Muscle of back (tissue), 3 donors: ENCODE measurements at regions not wholly inside any gene's neighbourhood (a gene's known extent, or its start where the extent isn't known, plus 50 kb on each side); places are given as distances from the start of the nearest gene placed in this dataset.
A peak's percentile ranks its signal among the peaks of the same experiment; 100 is the strongest.

Experiments used
- DNase-seq, 3 donors: peaks; one replicate each; pipeline versions ENCODE4 v3.0.0 to v3.0.0-alpha.2; 2013

DNA sequence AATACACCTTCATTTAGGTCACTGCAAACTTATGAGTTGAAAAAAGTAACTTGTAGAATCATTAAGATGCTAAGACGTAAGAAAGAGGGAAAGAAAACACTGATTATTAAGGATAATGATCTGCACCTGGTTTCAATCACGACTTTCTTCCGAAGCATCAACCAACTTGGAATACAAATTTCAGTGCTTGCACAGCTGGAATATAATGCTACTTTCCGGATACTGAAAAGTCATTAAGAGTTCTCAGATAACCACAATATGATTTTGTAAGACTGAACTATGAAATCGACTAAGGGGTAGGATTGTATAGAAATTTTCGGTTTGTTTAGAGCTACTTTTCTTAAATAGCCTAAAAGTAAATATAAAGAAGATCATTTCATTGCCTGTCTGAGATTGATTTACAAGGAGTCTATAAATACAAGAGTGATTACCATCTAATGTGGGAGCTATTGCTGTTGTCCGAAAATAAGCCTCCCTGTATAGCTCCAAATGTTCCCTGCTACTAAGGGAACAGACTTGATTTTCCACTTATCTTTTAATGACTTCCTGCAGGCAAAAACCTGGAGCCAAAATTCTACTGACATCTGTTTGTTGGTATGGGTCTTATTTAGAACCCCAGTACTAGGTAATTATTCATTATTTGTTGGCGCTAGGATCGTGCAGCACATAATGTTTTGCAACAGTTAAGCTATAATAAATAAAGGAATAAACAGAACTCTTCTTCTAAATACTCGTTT is 673.3 kb downstream of the KCNT2 start:
- peak; percentile 36 to 82 (median 70) for DNase-seq

DNA sequence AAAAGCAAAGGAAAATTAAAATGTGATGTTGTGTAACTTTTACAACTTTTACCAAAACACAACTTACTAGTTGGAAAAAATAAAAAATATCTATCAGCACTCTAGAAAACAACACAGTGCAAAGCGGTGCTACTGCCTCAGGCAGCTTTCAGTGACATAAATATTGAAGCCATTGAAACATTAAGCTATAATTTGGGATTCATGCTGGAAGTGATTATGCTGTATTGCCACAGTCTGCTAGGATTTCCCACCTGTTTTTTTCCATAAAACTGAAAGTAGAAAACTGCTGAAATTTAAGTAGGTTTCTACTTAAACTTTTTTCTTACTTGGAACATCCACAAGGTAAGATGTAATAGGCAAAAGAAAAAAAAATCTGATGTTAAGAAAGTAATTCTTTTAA is 674.4 kb downstream of the KCNT2 start:
- DNase-seq, result peak; percentile 6 to 44 (median 12)

DNA sequence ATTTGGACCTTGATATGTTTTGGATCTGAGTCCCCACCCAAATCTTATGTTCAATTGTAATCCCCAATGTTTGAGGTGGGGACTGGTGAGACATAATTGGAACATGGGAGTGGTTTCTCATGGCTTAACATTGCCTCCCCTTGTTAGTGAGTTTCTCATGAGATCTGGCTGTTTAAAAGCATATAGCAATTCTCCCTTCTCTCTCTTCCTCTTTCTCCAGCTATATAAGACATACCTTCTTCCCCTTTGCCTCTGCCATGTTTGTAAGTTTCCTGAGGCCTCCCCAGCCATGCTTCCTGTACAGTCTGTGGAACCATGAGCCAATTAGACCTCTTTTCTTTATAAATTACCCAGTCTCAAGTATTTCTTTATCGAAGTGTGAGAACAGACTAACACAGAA is 692.4 kb downstream of the KCNT2 start:
- no peak for DNase-seq

DNA sequence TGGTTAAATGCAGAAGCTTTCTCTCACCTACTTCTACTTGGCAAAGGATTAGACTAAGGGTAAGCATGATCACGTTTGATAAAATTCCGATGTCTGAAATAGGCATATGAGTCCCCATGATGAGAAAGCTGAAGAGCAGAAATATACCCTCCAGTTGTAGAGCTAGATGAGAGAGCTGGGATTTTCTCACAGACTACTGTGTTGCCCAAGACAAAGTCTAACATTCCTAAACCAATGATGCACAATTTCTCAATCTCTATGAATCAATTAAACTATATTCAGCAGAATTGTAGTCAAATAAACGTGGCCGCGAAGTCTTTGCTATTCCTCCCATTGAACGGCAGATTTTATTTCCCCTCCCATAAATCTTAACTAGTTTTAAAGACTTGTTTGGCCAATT is 699.2 kb downstream of the KCNT2 start:
- DNase-seq, result no peak

DNA sequence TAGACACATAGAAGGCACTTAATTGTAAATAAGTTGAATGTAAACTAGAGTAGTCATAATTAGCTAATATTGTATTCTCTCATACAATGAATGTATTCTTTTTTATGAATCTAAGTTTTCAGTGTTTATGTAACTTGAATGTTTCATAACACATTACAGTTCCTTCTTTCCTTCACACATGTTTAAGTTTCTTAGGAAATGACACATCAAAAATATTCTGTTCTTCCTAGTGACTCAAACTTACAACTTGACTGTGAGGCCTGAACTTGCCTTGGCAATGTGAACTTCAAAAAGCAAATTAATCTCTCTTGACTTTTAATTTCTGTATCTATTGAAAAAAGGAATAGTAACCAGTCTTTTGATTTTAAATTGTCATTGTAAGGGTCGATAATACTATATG is 700.1 kb downstream of the KCNT2 start:
- DNase-seq, result no peak

DNA sequence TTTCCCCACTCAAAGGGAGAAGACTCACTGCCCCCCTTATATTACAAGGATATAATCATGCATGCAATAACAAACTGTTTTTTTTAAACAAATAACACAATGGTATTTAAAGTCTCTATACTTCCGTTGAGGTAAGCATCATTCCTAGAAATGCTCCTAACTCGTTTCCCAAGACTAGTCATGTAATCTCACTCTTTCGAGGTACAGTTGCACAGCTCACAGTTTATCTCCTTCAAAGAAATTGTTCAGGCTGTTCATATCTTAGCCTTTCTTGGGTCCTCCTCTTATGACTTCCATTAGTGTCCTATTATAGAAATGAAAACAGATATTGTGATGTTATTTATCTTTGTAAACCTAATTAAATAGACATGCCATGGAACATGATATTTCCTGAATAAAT is 705.0 kb downstream of the KCNT2 start:
- no peak for DNase-seq

DNA sequence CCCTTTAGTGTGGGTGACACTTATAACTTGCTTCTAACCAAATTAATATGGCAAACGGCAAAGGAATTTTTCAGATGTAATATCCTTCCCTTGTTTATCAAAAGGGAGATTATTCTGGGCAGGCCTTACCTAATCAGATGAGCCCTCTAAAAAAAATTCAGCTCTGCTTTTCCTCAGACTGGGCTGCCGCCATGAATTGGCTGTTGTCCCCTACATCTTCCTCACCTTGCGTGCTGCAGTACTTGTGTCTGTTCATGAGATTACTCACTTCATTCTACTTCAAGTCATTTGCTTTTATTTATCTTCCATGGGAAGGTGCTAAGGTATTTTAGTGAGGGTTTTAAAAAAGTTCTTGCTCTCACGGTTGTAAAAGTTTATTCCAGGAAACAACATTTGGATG is 705.5 kb downstream of the KCNT2 start:
- no peak for DNase-seq

DNA sequence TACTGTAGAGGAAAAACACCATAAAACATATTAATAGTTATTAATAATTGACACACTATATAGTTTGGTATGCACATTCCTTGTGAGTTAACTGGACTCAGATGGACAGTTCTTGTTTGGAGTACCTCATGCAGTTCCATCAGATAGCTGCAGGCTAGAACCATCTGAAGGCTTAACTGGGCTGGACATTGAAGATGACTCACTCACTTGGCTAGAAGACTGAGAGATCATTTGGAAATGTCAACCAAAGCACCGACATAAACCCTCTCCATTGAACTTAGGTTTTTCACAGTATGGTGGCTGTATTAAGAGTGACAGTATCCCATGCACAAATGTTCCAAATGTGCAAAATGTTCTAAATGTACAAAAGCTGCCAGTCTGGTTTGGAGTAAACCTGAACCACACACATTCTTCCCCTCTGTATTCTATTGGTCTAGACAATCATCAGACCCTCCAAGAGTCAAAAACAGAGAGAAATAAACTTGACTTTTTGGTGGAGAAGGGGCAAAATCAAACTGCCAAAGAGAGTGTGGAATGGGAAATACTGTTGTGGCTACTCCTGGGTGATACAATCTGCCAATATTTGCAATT is 708.4 kb downstream of the KCNT2 start:
- no peak for DNase-seq

DNA sequence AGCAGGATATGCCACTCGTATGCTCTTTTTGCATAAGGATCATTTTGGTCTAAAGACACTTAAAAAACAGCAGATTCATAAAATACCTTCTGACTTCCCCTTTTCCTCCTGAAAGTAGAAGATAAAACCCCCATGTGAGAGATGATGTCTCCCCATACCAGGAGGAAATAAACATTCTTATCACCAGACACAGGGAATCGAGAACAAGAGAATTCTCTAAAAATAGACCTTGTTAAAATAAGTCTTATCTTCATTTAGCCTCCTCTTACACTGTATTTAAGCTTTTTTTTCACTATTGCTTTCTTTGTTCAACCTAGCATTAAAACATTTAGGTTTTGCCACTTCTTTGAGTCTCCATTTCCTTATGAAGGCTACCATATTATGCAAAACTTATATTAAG is 709.3 kb downstream of the KCNT2 start:
- DNase-seq, result no peak

DNA sequence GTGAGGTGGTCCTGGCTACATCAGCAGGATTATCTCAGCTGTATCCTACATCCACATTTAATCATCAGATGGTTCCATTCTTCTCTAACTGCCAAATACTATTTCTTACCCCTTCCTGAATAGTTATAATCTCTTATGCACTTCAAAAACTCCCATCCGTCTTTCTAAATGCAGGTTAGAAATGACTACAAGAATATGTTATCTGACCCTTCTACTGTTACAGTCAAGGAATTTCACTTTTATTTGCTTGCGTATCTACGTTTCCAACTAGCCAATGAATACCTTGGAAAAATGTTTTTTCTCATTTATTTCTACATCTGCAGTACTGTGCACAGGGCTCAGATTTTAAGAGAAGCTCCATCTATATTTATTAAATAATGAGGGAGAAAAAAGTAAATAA is 709.9 kb downstream of the KCNT2 start:
- DNase-seq, result no peak

DNA sequence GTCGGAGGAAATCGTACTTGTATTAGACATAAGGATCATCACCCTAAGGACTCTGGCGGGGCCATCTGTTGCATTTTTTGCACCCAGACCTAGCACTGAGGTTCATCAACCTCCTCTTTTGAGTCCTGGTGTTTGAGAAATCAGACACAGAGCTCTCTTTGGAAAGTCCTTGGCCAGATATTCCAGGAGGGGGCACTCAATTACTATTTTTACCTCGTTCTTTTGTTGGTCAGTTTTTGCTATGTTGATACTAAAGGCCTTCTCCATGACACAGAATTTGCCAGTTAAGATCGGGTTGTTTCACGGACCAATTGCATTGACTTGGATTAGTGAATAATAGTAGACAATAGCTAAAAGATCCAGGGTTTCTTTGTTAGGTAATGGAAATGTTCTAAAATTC is 711.2 kb downstream of the KCNT2 start:
- DNase-seq, result no peak

DNA sequence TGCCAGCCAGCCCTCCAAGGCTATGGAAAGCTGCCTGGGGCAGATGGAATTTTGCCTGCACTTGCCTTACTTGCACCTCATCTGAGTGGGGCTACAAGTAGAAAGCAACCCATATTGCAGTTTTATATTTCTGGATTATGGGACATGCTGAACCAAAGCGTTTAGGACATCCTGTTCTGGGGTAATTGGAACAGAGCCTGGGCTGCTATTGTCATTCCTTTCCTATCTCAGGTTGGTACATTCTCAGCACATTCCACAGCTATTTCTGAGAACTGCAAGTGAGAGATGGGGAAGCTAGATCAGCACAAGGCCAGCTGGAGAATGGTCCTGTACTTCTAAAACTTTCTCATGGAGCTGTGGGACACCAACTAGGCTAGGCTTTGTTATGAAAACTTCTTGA is 713.8 kb downstream of the KCNT2 start:
- DNase-seq, result no peak

DNA sequence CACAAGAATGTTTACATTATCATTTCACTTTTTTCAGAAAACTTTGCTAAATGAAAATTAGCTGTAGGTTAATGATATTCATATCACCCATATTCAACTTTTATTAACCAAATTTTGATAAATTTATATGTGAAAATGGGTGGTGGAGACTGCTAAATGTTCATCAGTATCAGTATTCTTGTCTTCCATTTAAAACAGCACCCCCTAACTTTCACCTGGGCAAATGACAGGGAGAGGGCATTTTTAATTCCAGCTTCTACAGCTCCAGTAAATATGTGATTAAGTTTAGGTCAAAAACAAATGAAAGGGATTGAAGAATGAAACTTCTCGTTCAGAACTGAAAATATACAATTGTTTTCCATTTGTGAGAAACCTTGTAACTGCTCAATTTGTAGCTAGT is 722.2 kb downstream of the KCNT2 start:
- DNase-seq, result no peak

DNA sequence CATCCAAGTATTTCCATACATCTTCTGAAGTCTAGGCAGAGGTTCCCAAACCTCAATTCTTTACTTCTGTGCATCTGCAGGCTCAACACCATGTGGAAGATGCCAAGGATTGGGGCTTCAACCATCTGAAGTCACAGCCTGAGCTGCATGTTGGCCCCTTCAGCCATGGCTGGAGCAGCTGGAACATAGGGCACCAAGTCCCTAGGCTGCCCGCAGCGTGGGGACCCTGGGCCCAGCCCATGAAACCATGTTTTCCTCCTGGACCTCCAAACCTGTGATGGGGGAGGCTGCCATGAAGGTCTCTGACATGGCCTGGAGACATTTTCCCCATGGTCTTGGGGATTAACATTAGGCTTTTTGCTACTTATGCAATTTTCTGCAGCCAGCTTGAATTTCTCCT is 729.8 kb downstream of the KCNT2 start:
- no peak for DNase-seq

DNA sequence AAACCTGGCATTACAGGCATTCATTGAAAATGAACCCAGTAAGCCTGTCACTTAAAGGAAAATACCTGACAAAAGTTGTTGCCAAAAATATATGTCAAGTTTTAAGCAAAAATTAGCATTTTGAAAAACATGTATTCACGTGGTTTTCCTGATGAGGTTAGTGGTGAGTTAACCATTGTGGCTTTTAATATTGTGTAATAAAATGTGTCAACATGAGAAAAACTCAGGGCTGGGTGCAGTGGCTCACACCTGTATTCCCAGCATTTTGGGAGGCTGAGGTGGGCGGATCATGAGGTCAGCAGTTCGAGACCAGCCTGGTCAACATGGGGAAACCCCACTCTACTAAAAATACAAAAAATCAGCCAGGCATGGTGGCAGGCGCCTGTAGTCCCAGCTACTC is 731.4 kb downstream of the KCNT2 start:
- no peak for DNase-seq

DNA sequence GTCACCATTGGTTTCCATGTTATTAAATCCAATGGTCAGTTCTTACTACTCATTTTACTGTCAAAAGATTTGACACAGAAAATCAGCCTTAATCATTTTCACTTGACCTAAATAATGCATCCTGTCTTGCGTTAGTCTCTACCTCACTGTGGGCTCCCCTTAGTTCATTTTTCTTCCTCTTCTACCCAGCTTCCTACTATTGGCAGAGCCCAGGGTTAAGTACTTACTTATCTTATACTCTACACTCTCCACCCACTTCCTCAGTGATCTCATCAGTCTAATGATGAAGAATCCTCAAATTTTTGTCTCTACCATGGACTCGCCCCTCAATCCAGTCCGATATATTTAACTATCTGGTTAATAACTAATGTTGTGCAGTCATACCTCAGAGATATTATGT is 735.9 kb downstream of the KCNT2 start:
- no peak for DNase-seq

DNA sequence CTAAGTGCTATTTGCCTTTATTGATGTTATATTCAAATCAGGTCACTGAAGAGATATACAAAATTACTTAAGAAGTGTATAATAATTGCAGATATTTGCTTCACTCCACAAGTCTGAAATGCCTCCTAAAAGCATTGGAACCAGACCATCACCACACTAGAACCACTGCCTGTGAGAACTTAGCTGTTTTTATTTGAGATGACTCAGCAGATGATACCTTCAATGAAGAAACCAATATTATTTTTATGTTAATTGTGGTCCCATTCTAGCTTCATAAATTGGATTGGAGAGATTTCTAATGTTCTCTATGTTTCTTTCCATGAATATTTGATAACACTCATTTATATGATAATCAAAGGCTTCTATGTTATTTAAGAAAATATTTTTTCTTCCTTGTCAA is 740.6 kb downstream of the KCNT2 start:
- no peak for DNase-seq

DNA sequence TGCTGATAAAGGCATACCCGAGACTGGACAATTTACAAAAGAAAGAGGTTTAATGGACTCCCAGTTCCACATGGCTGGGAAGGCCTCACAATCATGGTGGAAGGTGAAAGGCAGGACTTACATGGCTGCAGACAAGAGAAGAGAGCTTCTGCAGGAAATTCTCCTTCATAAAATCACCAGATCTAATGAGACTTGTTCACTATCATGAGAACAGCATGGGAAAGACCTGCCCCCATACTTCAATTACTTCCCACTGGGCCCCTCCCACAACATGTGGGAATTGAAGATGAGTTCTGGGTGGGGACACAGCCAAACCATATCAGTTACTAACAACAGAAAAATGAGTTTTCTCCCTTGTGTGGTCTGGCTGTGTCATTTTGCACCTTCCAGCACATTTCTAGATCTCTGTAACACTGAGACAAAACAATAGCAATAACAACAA is 741.4 kb downstream of the KCNT2 start:
- peak in 2 of 3 donors; percentile 7 to 15 for DNase-seq

DNA sequence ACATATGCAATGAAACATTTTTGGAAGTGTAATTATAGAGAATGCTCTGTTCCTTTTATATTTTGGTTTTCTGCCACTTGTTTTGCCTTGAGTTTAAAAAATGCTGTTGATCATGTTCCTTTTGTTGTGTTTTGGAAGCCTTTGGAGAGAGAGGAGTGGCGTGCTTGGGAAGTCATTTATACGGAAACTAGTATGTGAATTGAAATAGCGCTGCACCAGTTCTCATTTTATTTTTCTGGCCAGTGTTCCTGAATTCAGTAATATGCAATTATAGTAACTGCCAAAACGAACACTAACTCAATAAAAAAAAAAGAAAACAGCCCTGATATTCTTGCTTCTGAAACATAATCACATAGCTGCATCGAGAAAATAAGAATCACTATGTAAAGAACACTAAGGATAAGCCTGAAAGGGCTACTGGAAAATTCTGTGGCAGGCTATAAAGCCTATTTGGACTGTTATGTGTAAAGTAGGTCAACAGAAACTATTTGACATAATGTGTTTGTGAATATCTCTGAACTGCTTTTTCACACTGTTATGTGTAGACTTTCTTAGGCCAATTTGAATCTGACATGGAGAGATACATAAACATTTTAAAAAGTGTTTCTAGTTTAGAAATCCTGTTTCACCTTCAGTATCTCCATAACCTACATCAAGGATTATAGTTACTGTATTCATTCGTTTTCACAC is 742.0 kb downstream of the KCNT2 start:
- peak in 2 of 3 donors; percentile 3 to 26 for DNase-seq

DNA sequence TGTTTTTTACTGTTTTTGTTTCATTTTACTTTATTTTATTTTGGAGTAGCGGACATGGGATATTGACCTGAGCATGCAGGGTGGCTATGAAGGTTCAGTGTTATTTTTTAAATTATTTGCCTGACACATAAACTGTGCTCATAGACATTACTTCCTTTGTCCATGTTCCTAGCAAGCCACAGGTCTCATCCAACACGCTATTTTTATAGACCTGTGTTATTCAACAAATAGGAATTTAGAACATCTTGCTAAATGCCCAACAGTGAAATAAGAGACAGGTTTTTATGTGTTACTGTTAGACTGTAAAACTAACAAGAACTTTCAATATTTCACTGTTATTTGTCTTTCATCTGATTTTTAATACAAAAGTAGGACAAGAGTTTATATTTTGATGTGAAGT is 756.4 kb downstream of the KCNT2 start:
- no peak for DNase-seq

DNA sequence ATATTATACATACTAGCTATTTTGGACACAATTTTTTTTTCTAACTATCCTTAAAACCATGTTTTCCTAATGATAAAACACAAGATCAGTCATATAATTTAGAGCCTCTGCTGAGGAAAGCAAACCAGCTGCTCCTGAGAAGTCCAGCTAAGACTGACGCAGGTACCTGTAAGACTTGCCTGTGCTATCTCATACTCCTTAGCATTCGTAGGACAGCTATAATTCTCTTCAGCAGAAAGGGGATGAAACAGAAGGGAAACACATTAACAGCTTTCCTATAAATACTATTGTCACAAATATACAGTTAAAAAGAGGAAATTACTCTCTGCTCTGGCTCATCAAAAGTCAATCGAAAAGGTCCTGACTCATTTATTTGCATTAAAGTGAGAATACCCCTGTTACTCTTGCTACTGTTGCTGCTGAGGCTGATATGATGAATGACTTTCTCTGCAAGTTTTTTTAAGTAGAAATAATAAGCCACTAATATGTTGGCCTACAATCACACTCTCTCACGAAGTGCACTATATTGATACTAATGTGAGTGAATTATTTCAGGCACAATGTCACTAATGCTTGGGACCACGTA is 757.1 kb downstream of the KCNT2 start:
- DNase-seq, result no peak

DNA sequence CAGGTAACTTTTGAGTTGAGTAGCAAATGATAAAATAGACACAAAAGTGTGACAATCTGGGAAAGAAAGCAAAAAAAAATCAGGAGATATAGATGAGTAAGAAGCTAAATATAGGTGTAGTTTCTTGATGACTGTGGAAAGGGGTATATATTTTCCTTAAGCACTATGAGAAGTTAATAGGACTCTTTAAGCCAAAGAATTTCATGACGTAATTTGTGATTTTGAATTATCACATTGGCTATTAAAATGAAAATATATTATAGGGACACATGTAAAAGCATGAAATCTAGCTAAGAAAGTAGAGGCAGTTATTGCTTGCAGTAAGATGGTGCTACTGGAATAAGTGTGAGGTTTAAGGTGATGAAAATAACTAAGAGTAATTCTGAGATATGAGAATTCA is 759.1 kb downstream of the KCNT2 start:
- no peak for DNase-seq
